ENCODE measurements at regions not wholly inside any gene's neighbourhood (a gene's known extent, or its start where the extent isn't known, plus 50 kb on each side); places are given as distances from the start of the nearest gene placed in this dataset.

DNA sequence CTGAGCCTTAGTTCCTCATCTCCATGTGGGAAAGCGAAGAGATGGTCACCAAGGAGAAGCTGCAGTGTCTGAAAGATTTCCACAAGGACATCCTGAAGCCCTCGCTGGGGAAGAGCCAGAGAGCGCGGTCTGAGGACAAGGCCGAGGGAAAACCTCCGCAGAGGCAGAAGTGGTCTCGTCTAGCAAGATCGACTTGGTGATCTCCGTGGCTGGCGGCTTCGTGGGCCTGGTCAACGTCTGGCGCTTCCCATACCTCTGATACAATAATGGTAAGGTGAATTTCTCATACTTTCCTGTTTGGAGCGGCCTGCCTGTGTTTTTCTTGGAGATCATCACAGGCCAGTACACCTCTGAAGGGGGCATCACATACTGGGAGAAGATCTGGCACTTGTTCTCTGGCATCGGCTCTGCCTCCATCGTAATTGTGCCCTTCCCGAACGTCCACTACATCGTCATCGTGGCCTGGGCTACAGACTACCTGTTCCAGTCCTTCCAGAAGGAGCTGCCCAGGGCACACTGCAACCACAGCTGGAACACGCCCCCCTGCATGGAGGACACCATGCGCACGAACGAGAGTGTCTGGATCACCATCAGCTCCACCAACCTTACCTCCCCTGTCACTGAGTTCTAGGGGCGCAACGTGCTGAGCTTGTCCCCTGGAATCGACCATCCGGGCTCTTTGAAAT lies 841.1 kb upstream of the TMPRSS15 start:
- DNase-seq (ENCODE audit: low read depth) = no peak

DNA sequence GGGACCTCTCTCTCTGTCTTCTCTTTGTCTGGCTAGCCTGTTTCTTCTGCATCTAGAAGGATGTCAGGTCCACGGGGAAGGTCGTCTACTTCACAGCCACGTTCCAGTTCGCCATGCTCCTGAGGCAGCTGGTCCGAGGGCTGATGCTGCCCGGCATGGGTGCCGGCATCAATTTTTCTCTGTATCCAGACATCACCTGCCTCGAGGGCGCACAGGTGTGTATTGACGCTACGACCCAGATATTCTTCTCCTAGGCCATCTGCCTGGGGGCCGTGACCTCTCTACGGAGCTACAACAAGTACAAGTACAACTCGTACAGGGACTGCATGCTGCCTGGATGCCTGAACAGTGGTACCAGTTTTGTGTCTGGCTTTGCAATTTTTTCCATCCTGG lies 841.6 kb upstream of the TMPRSS15 start:
- DNase-seq (ENCODE audit: low read depth) = no peak

DNA sequence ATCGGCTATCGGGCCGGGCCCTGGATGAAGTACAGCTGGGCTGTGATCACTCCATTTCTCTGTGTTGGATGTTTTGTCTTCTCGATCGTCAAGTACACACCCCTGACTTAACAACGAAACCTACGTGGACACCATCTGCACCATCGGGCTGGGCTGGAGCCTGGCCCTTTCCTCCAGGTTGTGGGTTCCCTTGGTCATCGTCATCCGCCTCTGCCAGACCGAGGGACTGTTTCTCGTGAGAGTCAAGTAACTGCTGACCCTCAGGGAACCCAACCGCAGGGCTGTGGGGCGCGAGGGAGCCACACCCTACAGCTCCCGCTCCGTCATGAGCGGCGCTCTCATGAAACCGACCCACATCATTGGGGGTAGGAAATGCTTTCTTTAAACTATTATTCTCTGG lies 842.4 kb upstream of the TMPRSS15 start:
- DNase-seq (ENCODE audit: low read depth) = no peak

DNA sequence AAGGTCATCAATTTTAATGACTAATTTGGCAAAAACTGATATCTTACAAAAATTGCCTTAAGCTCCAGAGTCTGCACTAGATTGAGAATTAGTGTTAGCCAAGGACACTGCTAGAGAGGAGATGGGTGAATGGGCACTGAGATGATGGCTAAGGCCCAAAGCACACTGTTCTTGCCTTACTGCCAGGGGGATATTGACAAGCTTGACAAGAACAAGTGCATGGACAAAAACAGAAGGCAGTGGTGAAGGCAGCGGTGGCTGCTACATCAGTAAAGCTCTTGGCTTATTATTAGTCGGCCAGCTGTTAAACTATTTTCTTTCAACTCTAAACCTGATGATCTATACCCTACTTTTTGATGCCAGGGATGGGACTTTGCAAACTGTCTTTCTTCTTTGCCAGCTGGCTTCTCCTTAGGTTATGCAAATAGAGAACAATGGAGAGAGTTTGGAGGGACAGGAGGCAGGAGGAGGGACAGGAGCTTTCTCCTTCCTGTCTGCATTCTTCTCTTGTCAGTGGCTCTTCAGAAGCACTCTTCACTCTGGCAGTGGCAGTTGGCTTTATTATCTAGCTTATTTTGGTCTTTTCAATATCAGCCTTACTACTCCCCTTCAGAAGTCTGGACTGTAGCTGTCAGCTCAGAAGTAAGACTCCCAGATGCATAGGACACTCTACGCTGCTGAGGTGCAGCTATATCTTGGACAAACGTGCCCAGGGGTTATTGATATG lies 853.5 kb upstream of the TMPRSS15 start:
- DNase-seq (ENCODE audit: low read depth) = no peak

DNA sequence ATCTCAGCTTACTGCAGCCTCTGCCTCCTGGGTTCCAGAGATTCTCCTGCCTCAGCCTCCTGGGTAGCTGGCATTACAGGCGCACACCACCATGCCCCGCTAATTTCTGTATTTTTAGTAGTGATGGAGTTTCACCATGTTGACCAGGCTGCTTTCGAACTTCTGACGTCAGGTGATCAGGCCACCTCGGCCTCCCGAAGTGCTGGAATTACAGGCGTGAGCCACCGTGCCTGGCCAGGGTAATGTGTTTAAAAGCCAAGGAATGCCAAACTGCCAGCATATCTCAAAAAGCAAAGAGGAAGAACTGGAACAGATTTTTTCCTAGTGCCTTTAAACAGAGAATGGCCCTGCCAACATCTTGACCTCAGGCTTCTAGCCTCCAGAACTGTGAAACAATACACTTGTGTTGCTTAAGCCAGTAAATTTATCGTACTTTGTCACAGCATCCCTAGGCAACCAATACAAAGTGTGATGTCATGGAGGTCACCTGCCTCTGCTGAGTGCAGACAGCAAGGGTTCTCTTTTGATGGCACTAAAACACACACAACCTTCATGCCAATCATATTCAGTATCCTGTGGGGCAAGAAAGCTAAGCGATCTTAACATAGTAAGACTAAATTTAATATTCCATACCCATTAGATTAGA lies 858.3 kb upstream of the TMPRSS15 start:
- no peak for DNase-seq (ENCODE audit: low read depth)

DNA sequence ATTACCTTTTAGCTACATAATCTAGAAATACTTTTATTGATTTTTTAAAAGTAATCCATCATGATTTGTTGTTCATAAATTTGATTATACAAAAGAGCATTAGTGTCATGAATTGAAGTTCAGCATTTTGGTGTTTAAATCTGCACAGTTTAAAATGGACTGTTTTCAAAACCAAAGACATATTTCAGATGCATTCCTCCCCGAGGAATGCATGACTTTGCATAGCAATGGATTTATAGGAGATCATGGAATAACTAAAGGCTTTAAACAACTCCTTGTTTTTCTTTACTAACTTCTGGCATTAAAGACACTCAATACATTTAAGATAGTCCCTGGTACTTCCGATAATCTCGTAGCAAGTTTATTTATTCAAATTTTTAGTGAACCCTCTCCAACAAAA lies 863.1 kb upstream of the TMPRSS15 start:
- no peak for DNase-seq (ENCODE audit: low read depth)

DNA sequence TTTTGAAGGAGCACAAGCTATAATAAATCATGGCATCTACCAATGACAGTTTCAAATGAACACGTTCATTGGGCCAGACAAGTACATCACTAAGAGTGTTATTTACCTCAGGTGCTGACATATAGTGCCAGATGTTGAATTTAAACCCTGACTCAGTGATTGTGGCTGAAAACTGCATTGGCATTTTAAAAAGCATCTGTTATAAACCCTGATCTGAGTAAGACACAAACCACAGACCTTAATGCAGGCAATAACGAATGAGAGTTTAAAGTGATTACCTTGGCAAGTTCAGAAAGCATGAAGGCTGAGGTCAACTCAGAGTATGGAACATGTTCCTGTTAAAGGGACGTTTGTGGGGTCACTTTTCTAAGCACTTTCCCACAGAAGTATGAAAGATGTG lies 865.1 kb upstream of the TMPRSS15 start:
- DNase-seq (ENCODE audit: low read depth) = no peak

DNA sequence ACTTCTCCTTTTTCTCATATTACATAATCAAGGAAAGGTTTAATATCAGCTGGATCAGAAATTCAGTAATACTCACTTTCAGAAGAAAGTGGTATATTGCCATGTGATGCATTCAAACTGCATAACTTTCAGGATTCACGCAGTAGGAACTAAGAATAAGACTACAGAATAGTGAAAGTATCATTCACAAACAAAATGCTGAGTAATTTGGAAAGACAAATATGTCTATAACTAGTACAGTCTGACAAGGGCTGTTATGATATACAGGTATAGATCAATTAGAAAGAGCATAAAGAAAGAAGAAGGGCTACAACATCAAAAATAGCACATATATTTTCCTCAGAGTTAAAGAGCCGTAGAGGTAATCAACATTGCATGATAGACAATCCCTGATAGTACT lies 871.5 kb upstream of the TMPRSS15 start:
- DNase-seq (ENCODE audit: low read depth) = no peak

DNA sequence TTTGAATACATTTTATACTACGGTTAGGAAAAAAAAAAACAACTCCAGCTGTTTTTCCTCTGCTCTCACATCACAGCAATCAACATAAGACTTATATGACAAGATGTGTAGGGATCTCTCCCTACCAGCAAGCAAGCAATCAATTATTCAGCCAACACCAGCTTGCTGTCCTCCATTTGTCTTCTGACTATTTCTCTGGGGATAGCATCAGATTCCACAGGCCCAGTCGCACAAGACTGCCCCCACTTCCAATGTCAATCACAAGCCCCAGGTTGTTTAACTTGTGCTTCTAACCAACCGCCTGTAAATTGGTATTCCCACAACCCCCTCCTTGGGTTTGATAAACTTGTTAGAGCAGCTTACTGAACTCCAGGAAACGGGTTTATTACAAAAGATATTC lies 873.1 kb upstream of the TMPRSS15 start:
- DNase-seq (ENCODE audit: low read depth) = no peak

DNA sequence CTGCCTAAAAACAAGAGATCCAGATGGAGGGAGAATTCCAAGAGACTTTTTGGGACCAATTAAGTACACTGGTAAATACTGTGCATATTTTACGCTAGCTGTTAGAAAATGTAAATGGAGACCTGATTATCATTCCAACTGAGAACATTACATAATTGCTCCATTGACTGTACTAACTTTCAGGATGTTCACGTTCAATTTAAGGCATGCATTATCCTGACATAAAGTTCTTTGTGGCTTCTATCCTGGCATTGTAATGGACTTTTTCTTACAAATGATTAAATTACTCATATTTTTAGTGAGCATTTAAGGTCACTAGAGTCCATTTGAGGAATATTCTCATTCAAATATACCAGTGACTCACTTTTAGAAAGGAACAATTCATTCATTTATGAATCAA lies 883.3 kb upstream of the TMPRSS15 start:
- DNase-seq (ENCODE audit: low read depth) = no peak

DNA sequence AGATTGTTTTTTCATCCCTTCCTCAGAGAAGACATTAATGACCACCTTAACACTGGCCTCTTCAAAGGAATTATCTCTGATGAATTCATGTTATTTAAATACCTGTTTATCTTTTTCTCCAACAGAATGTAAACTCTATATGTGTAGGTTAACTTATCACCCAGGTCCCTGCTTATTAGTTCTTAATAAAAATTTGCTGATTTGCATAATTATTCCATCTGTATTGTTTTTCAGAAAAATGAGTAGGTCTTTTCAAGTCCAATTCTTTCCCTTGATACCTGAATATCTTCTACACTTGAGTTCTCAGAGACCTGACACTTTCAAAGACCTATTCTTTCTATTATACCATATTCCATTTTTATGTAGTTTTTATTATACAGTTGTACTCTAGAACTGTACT lies 886.7 kb upstream of the TMPRSS15 start:
- no peak for DNase-seq (ENCODE audit: low read depth)

DNA sequence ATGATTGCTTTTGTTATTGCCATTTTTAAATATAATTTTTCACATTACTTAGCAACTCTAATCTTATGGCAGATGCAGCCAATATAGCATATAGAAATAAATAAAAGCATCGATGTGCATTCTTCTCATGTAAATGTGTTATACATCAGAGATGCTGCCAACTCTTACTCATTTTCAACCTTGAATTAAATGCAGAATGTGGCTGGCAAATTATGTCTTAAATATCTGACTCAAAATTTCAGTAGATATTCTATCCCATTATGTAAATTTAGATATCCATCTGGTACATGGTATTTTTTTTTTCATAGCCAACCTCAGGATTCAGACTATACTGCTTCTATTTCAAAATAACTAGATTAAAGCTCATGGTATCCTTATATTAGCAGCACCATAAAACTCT lies 916.7 kb upstream of the TMPRSS15 start:
- no peak for DNase-seq (ENCODE audit: low read depth)

DNA sequence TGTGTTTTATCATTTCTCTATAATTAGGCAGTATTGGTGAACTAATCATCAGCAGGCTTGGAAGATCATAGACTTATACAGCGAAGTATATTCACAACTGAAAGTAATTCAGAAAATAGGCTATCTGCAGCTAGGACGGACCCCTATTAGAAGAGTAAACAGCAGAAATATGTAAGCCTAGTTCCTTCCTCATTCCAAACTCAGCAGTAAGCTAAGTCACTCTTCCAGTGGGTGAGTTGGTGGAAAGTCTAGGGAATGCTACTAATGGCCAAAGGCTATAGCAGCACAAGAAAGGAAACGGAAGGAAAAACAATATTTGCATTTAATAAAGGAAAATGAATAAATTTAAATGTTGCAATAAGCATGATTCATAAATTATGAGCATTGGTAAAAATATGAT lies 918.1 kb upstream of the TMPRSS15 start:
- no peak for DNase-seq (ENCODE audit: low read depth)

DNA sequence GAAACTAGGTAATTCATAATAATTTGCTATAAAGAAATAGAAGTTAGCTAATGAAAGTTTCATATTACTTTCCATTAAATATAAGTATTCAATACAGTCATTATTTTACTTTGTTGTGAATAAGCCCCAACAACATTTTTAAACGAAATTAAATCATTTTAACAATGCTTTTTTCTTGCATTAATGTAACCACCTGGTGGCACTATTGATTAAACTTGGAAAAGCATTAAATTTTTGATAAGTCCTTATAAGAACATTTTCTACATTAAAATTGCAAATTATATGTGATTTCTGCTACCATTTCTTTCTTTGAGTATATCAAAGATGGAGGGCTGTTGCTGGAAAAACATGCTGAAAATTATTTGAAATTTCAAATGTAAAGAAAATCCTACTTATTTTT lies 918.8 kb upstream of the TMPRSS15 start:
- peak; percentile 3 for DNase-seq (ENCODE audit: low read depth)

DNA sequence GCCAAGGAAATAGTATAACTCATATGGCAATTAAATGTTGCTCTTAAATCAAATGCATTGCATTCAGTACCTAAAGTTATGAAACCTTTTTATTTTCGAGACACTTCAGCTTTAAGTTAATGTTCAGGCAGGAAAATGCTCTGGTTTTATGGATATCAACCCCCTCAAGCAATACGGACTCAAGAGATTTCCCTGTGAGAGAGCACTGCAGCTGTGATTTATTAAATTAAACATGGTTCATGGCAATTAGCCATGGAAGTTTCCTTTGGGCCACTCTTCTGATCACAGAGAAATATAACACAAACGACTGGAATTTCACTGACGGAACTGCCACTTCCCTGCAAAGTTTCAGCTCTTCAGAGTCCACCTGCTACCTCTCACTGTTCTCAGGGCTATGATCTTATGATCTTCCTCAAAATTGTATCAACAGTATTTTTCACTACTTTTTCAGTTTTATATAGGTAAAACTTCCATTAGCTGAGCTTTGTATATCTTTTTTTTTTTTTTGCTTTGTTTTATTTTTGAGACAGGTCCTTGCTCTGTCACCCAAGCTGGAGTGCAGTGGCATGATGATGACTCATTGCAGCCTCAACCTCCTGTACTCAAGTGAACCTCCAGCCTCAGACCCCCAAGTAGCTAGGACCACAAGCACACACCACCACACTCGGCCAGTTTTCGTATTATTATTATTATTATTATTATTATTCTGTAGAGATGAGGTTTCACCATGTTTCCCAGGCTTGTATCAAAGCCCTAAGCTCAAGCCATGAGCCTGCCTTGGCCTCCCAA lies 923.1 kb upstream of the TMPRSS15 start:
- no peak for DNase-seq (ENCODE audit: low read depth)

DNA sequence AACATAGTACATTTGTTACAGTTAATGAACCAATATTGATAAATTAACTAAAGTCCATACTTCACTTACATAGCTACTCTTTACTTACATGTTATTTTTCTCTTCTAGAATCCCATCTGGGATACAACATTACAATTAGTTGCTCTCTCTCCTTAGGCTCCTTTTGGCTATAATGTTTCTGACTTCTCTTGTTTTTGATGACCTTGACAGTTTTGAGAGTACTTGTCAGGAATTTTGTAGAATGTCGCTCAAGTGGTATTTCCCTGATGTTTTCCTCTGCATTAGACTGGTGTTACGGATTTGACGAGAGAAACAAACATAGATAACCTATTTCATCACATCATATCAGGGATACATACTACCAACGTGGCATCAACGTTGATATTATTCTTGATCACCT lies 925.4 kb upstream of the TMPRSS15 start:
- no peak for DNase-seq (ENCODE audit: low read depth)

DNA sequence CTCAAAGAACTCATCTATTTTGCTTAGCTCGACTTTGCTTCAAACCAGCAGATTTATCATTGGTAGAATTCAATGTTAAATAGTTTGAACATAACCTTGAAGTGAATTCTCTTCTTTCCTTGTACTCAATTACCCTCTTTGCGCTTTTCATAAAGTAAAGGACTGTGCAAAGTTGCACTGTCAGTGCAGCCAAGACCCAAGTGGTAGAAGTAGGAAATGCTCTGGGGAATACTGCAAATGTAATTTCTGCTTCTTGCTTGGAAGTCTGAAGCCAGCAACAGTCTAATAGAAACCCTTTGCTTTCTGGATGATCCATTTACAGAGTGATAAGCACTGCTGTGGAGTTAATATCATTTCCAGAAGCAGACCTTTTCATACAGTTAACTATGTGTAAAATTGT lies 936.7 kb upstream of the TMPRSS15 start:
- DNase-seq (ENCODE audit: low read depth) = no peak

DNA sequence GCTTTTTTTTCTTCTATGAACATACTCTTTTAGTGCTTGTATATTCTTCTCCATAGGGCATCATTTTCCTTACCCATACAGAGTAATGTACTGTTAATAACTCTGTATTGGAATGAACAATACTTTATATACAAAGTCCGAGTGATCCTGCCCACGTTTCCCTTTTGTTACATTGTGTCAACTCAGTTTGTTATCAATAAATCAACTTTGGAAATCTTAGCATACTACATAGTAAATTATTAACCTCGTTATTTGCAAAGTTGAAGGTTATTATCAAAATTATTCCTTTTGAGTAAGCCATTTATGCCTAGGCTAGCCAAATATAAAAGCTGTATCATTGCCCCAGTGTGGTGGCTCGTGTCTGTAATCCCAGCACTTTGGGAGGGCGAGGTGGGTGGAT lies 937.4 kb upstream of the TMPRSS15 start:
- no peak for DNase-seq (ENCODE audit: low read depth)

DNA sequence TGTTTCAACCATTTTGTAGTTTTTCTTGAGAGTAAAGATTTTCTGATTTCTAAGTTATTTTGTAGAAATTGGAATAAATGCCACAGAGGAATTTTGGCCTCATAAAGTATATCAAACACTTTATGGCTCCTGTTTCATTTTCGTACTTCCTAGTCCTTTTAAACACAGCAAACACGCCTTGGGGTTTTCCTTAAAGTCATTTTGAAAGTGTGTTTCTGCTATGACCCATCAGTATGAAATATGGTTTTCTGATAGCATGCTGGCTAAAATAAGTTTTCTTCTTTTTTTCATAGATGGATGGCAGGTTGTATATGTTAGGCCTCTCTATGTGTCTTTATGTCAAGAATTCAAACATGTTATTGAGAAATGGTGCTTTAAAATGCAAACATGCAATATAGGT lies 940.1 kb upstream of the TMPRSS15 start:
- DNase-seq (ENCODE audit: low read depth) = no peak

DNA sequence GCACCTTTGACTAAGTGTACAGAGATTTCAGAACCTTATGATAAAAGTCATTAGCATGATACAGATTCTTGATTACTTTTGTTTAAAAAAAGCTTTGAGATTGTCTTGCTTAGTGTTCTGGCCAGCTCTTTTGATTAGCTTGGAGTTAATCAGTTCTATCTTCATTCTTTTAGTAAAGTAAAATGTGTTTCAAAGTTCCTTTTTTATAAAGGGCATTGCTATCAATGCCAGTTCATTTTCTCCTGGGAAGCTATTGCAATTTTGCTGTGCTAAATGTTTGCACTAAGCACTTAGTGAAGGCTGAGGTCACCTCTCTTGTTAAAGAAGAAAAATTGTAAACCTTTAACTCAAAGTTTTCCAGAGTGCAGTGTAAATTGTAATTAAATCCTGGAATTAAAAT lies 946.7 kb upstream of the TMPRSS15 start:
- DNase-seq (ENCODE audit: low read depth) = no peak

DNA sequence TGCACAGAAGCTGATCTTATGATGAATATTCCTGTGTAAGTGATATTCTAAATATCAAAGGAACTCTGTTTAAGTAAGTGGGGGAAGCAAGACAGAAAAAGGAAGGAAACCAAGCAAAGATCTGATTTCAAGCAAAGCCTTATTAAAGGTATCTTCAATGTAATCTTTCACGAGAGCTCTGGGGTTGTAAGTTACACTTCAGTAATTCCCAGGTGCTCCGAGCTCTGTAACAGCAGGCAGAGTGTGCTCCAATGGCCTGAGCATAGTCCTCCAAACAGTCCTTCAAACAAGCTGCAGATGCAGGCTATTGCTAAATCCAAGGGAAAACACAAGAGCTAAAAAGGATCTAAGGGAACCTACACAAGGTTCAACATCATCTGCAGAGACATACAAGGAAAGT lies 949.7 kb upstream of the TMPRSS15 start:
- no peak for DNase-seq (ENCODE audit: low read depth)

DNA sequence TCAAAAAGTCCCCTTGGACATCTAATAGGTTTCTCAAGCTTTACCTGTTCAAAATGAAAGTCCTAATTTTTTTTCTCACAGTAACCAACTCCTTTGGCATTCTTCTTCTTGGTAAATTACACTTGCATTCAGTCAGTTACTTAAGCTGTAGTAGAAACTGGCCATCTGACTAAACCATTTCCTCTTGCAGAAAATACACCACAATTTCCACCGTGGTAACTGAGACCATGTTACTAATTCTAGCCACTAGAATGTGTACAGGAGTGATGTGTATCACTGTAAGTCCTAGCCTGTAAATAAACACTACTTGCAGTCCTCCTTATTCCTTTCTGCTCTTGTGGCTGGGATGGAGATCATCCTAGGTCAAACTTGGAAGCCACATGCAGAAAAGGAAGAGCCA lies 965.4 kb upstream of the TMPRSS15 start:
- DNase-seq (ENCODE audit: low read depth) = no peak

DNA sequence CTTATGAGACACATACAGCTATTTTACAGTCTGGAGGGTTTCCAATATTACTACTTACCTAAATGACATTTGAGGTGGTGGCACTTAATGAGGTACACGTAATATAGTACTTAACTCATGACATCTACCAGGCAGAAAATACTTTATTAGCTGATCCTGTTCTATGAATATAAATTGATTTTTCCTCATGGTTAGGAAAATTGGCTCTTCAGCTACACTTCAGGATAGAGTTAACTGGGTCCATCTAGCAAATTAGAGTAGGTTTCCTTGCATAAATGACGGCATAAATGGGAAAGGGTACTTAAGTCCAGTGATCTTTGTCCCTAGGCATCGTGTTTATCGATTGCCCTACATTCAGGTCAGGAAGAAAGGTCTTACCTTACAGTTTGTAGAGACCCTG lies 988.8 kb upstream of the TMPRSS15 start:
- DNase-seq (ENCODE audit: low read depth) = no peak

All from iris pigment epithelial cell (primary cell).